Right ventricle myocardium inferior (tissue), 1 donor: ENCODE measurements at regions not wholly inside any gene's neighbourhood (a gene's known extent, or its start where the extent isn't known, plus 50 kb on each side); places are given as distances from the start of the nearest gene placed in this dataset.

Experiments
- ATAC-seq: fragments of 200-7000 bp; cut with Tn5 transposase; one replicate; pipeline ENCODE4 v1.9.1; 2020; ENCODE audit warnings: mild to moderate bottlenecking, moderate library complexity
- DNase-seq: peaks from one replicate; pipeline ENCODE4 v3.0.0; 2021; ENCODE audit errors: missing footprints
- intact Hi-C: fragments of 100-400 bp; cut with DNase I; formaldehyde crosslinking; loops from one replicate; pipeline ENCODE4 v1.11.0; 2022
- donor health status: DM: no; HTN: yes; CAD: no; lungs with severe emphysema.

- intact Hi-C loops = loop anchor here (1.0 kb wide), 1 partner anchor 80 kb away; the partner anchor contains the start of gene SUB1
- ATAC-seq = peak; percentile 93
- DNase-seq = no peak
Observed at GRCh38 chr5:32504989-32505596, 60.6 kb upstream of the ZFR start.

- no peak for ATAC-seq
- intact Hi-C loops = no loop called here
- no peak for DNase-seq
Observed at GRCh38 chr5:32504329-32504988, 59.9 kb upstream of the ZFR start.

- DNase-seq (no peak), ATAC-seq (no peak)
- intact Hi-C loops = no loop called here
Observed at GRCh38 chr5:32503261-32503660, 58.7 kb upstream of the ZFR start.

- intact Hi-C loops = no loop called here
- ATAC-seq (no peak), DNase-seq (no peak)
Observed at GRCh38 chr5:32501071-32502002, 56.8 kb upstream of the ZFR start.

GRCh38 chr5:32500181-32500580, 55.6 kb upstream of the ZFR start:
- ATAC-seq (no peak), DNase-seq (no peak)
- intact Hi-C loops = no loop called here

GRCh38 chr5:32499261-32499660, 54.7 kb upstream of the ZFR start:
- ATAC-seq (no peak), DNase-seq (no peak)
- intact Hi-C loops = no loop called here

GRCh38 chr5:32498484-32498883, 53.9 kb upstream of the ZFR start:
- ATAC-seq = no peak
- intact Hi-C loops = no loop called here
- DNase-seq = no peak

GRCh38 chr5:32496104-32496503, 51.6 kb upstream of the ZFR start:
- ATAC-seq (no peak), DNase-seq (no peak)
- intact Hi-C loops = no loop called here

GRCh38 chr5:32494827-32495226, 50.3 kb upstream of the ZFR start:
- intact Hi-C loops = no loop called here
- ATAC-seq = no peak
- DNase-seq = no peak
